CD4-positive, alpha-beta memory T cell (primary cell): ENCODE measurements at regions not wholly inside any gene's neighbourhood (a gene's known extent, or its start where the extent isn't known, plus 50 kb on each side); places are given as distances from the start of the nearest gene placed in this dataset.
"Not testable (repeated sequence)": the region's sequence is repeated elsewhere in the genome, so short reads cannot be mapped to it uniquely, and the experiment has no call there.

Source experiments
- CTCF ChIA-PET: fragments of 350-600 bp; sonication (Branson Sonifier 250); formaldehyde crosslinking; loops from one replicate; lab custom pipeline; 2021; ENCODE audit warnings: inconsistent platforms; ENCODE audit not compliant: partially characterized antibody; lab: Charles Lee
- POLR2A ChIA-PET: fragments of 350-600 bp; sonication (Branson Sonifier 250); formaldehyde crosslinking; loops from one replicate; lab custom pipeline; 2021; ENCODE audit not compliant: partially characterized antibody; lab: Charles Lee
- DNase-seq, 5 donors: peaks; one replicate each; pipeline versions ENCODE4 v3.0.0 to v3.0.0-alpha.2; 2020 to 2022; ENCODE audit warnings: mixed read lengths in 1 of 5
- H3K27ac ChIP-seq: one replicate; pipeline ENCODE4 v1.7.0; 2013; ENCODE audit warnings: low read depth, low read length
- H3K27me3 ChIP-seq: 2 replicates; pipeline ENCODE4 v1.7.0; 2013; ENCODE audit warnings: mild to moderate bottlenecking, low read length, moderate library complexity; ENCODE audit not compliant: insufficient read depth
- H3K36me3 ChIP-seq: 2 replicates; pipeline ENCODE4 v1.7.0; 2013; ENCODE audit warnings: mild to moderate bottlenecking, low read length, moderate library complexity; ENCODE audit not compliant: insufficient read depth
- H3K4me1 ChIP-seq: 2 replicates; pipeline ENCODE4 v1.7.0; 2013; ENCODE audit warnings: mild to moderate bottlenecking, low read length, moderate library complexity; ENCODE audit not compliant: insufficient read depth
- H3K4me3 ChIP-seq, 2 donors: one replicate each; pipeline ENCODE4 v1.7.0; 2013; ENCODE audit warnings: low read length in 2 of 2, mild to moderate bottlenecking in 1 of 2
- H3K9me3 ChIP-seq, 2 donors: one replicate each; pipeline ENCODE4 v1.7.0; 2013; ENCODE audit warnings: low read length in 2 of 2, control low read depth in 1 of 2; ENCODE audit not compliant: control insufficient read depth in 1 of 2
- H3K27ac Mint-ChIP-seq, 7 donors: one replicate each; pipeline ENCODE4 v1.8.0; 2020 to 2021; ENCODE audit warnings: mixed read lengths in 7 of 7, mild to moderate bottlenecking in 6 of 7, inconsistent platforms in 3 of 7, moderate library complexity in 3 of 7
- H3K27me3 Mint-ChIP-seq, 2 donors: one replicate each; pipeline ENCODE4 v1.8.0; 2020 to 2021; ENCODE audit warnings: mixed read lengths in 2 of 2
- H3K36me3 Mint-ChIP-seq, 2 donors: one replicate each; pipeline ENCODE4 v1.8.0; 2020 to 2021; ENCODE audit warnings: mixed read lengths in 2 of 2, inconsistent platforms in 1 of 2, mild to moderate bottlenecking in 1 of 2
- H3K4me1 Mint-ChIP-seq, 4 donors: one replicate each; pipeline ENCODE4 v1.8.0; 2020 to 2021; ENCODE audit warnings: mixed read lengths in 4 of 4, mild to moderate bottlenecking in 1 of 4
- H3K4me3 Mint-ChIP-seq, 8 donors: one replicate each; pipeline ENCODE4 v1.8.0; 2020 to 2021; ENCODE audit warnings: mixed read lengths in 8 of 8, mild to moderate bottlenecking in 7 of 8, moderate library complexity in 6 of 8, inconsistent platforms in 3 of 8
- H3K9me3 Mint-ChIP-seq, 8 donors: one replicate each; pipeline ENCODE4 v1.8.0; 2020 to 2021; ENCODE audit warnings: mixed read lengths in 8 of 8, mild to moderate bottlenecking in 5 of 8, inconsistent platforms in 3 of 8, moderate library complexity in 1 of 8
- intact Hi-C: fragments of 100-400 bp; cut with micrococcal nuclease; formaldehyde crosslinking; loops from one replicate; pipeline ENCODE4 v1.15.1; 2023

- H3K9me3 ChIP-seq, H3K4me3 ChIP-seq, H3K4me3 Mint-ChIP-seq, H3K4me1 Mint-ChIP-seq, H3K27me3 ChIP-seq, H3K4me1 ChIP-seq, H3K36me3 Mint-ChIP-seq, H3K27me3 Mint-ChIP-seq, CTCF ChIA-PET, intact Hi-C loops, H3K27ac Mint-ChIP-seq, DNase-seq, H3K27ac ChIP-seq, H3K36me3 ChIP-seq, POLR2A ChIA-PET: not testable (repeated sequence)
- H3K9me3 Mint-ChIP-seq, result peaks cover 0 to 26% (median 4%) of the 10 kb centered on the region in 8 donors
Measured at GRCh38 chr1:219863816-219864215, 64.5 kb downstream of the SLC30A10 start.

DNA sequence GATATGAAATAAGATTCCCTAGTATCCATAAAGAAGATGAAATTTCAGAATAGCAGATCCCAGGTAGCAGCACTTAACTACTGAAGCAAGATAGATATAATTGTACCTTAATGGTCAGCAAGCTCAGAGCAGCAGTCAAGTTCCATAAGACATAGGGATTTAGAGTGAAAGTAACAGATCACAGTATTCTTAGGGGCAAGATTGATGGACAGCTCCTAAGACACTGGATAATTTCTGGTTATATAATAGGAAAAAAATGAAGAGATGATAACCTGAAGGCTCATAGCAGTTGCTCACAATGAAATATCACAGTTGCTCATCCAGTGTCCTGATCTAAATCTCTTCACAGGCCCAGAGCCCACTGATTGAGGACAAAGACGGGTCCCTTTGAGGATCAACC is 66.0 kb downstream of the SLC30A10 start:
- H3K4me1 ChIP-seq, result no peaks in the 10 kb centered on the region
- CTCF ChIA-PET, result no interaction called here
- H3K27me3 ChIP-seq, result no peaks in the 10 kb centered on the region
- no peak overlapping the region for H3K27ac ChIP-seq
- H3K36me3 ChIP-seq, result no peaks in the 10 kb centered on the region
- Mint-ChIP-seq H3K4me1 (no peaks in the 10 kb centered on the region), H3K4me3 (no peak overlapping the region), H3K27ac (no peak overlapping the region), H3K36me3 (no peaks in the 10 kb centered on the region), H3K27me3 (peaks cover 4 to 8% of the 10 kb centered on the region in 2 donors), H3K9me3 (peaks cover 2 to 30% (median 4%) of the 10 kb centered on the region in 8 donors)
- intact Hi-C loops, result no loop called here
- POLR2A ChIA-PET, result no interaction called here
- H3K4me3 ChIP-seq, result no peak overlapping the region
- H3K9me3 ChIP-seq, result no peaks in the 10 kb centered on the region
- no peak for DNase-seq

DNA sequence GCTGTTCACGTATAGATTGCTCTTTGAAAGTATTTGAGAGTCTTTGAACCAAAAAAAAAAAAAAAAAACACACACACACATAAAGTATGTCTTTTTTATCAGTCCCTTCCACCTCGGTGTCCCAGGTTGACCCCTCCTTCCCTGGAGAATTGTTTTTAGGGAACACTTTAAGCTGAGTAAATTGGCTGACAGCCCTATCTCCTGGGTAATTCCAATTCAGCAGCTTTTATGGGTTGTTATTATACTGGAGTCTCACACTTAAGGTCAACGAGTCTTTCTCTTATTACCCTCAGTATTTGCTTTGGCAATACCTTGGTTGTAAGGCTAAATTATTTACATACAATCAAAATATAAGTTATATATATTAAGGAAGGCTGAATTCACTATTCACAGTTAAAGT is 69.4 kb downstream of the SLC30A10 start:
- H3K4me1 ChIP-seq, result no peaks in the 10 kb centered on the region
- no peaks in the 10 kb centered on the region for H3K27me3 ChIP-seq
- Mint-ChIP-seq H3K27me3 (peaks cover 4 to 8% of the 10 kb centered on the region in 2 donors), H3K36me3 (no peaks in the 10 kb centered on the region), H3K4me3 (no peak overlapping the region), H3K27ac (no peak overlapping the region), H3K9me3 (peaks cover 2 to 38% (median 7%) of the 10 kb centered on the region in 8 donors), H3K4me1 (no peaks in the 10 kb centered on the region)
- no peak for DNase-seq
- no peaks in the 10 kb centered on the region for H3K9me3 ChIP-seq
- CTCF ChIA-PET, result no interaction called here
- POLR2A ChIA-PET, result no interaction called here
- H3K4me3 ChIP-seq, result no peak overlapping the region
- intact Hi-C loops, result no loop called here
- no peaks in the 10 kb centered on the region for H3K36me3 ChIP-seq
- H3K27ac ChIP-seq, result no peak overlapping the region

DNA sequence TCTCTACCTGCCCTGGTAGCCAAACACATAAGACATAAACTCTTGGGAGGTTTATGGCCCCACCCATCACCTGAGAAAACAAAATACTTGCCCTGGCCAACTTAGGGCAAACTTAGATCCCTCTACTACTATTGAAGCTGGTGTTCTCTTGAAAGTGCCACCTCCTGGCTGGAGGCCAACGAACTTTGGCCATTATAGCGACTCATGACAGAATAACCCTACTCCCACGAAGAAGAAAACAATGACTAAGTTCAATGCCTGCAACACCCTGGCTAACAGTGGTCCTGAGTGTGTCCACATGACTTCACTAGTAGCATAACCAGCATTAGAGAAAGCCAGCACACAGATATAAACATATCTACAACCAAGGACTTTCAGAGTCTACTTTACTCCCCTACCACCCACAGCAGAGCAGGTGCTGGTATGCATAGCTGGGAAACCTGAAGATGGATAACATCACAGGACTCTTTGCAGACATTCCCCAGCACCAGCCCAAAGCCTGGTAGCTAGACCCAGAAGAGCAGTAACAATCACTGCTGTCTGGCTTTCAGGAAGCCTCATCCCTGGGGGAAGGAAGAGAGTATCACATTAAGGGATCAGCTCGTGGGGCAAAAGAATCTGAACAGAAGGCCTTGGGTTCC is 81.0 kb downstream of the SLC30A10 start:
- CTCF ChIA-PET, result no interaction called here
- Histone ChIP-seq H3K36me3 (no peaks in the 10 kb centered on the region), H3K27me3 (no peaks in the 10 kb centered on the region), H3K4me1 (no peaks in the 10 kb centered on the region), H3K9me3 (no peaks in the 10 kb centered on the region), H3K27ac (no peak overlapping the region), H3K4me3 (no peak overlapping the region)
- Mint-ChIP-seq H3K9me3 (peaks cover 0 to 28% (median 12%) of the 10 kb centered on the region in 8 donors), H3K4me1 (no peaks in the 10 kb centered on the region), H3K27ac (no peak overlapping the region), H3K4me3 (no peak overlapping the region), H3K36me3 (no peaks in the 10 kb centered on the region), H3K27me3 (peaks cover 0 to 2% of the 10 kb centered on the region in 2 donors)
- POLR2A ChIA-PET, result no interaction called here
- no peak for DNase-seq
- intact Hi-C loops, result no loop called here

DNA sequence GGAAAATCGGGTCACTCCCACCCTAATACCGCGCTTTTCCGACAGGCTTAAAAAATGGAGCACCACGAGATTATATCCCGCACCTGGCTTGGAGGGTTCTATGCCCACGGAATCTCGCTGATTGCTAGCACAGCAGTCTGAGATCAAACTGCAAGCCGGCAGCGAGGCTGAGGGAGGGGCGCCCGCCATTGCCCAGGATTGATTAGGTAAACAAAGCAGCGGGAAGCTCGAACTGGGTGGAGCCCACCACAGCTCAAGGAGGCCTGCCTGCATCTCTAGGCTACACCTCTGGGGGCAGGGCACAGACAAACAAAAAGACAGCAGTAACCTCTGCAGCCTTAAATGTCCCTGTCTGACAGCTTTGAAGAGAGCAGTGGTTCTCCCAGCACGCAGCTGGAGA is 88.8 kb downstream of the SLC30A10 start:
- POLR2A ChIA-PET, H3K36me3 Mint-ChIP-seq, H3K27me3 ChIP-seq, DNase-seq, H3K9me3 Mint-ChIP-seq, H3K4me3 ChIP-seq, H3K9me3 ChIP-seq, H3K27ac Mint-ChIP-seq, H3K4me1 Mint-ChIP-seq, H3K4me3 Mint-ChIP-seq, CTCF ChIA-PET, H3K27me3 Mint-ChIP-seq, H3K4me1 ChIP-seq, H3K27ac ChIP-seq, intact Hi-C loops, H3K36me3 ChIP-seq: not testable (repeated sequence)

- intact Hi-C loops, result no loop called here
Measured at GRCh38 chr1:219837994-219838294, 90.4 kb downstream of the SLC30A10 start.

GRCh38 chr1:219837274-219837993 is 90.9 kb downstream of the SLC30A10 start:
- Mint-ChIP-seq H3K9me3 (peaks cover 0 to 2% (median under 1%) of the 10 kb centered on the region in 8 donors), H3K4me3 (no peak overlapping the region), H3K27ac (no peak overlapping the region), H3K27me3 (peaks cover 0 to 3% of the 10 kb centered on the region in 2 donors), H3K4me1 (no peaks in the 10 kb centered on the region), H3K36me3 (no peaks in the 10 kb centered on the region)
- ChIA-PET CTCF (no interaction called here), POLR2A (no interaction called here)
- Histone ChIP-seq H3K4me1 (no peaks in the 10 kb centered on the region), H3K36me3 (no peaks in the 10 kb centered on the region), H3K4me3 (no peak overlapping the region), H3K27ac (no peak overlapping the region), H3K27me3 (no peaks in the 10 kb centered on the region), H3K9me3 (no peaks in the 10 kb centered on the region)
- DNase-seq, result no peak
- intact Hi-C loops, result no loop called here

More at GRCh38 chr1:219837994-219838294, 90.4 kb downstream of the SLC30A10 start:
- no peak for DNase-seq
- H3K4me3 Mint-ChIP-seq, result no peak overlapping the region
- H3K36me3 ChIP-seq, result no peaks in the 10 kb centered on the region
- no peaks in the 10 kb centered on the region for H3K27me3 ChIP-seq
- peaks cover 0 to 3% of the 10 kb centered on the region in 2 donors for H3K27me3 Mint-ChIP-seq
- ChIA-PET POLR2A (no interaction called here), CTCF (no interaction called here)
- H3K36me3 Mint-ChIP-seq, result no peaks in the 10 kb centered on the region
- no peaks in the 10 kb centered on the region for H3K4me1 ChIP-seq
- peaks cover 0 to 2% (median 0%) of the 10 kb centered on the region in 8 donors for H3K9me3 Mint-ChIP-seq
- H3K9me3 ChIP-seq, result no peaks in the 10 kb centered on the region
- no peaks in the 10 kb centered on the region for H3K4me1 Mint-ChIP-seq
- H3K27ac ChIP-seq, result no peak overlapping the region
- H3K4me3 ChIP-seq, result no peak overlapping the region
- H3K27ac Mint-ChIP-seq, result no peak overlapping the region
